Smooth muscle cell (in vitro differentiated cells): ENCODE measurements at regions not wholly inside any gene's neighbourhood (a gene's known extent, or its start where the extent isn't known, plus 50 kb on each side); places are given as distances from the start of the nearest gene placed in this dataset.

Experiments
- DNase-seq: peaks from one replicate; lab custom pipeline; 2025; ENCODE audit not compliant: unreplicated experiment; lab: John Stamatoyannopoulos, UW
- H2AFZ ChIP-seq: fragments of 200-600 bp; sonication (generic); 2 replicates; pipeline ENCODE4 v1.6.0; 2016; ENCODE audit warnings: antibody characterized with exemption, low read depth, mild to moderate bottlenecking
- H3F3A ChIP-seq: fragments of 200-600 bp; sonication (generic); 2 replicates; pipeline ENCODE4 v1.6.0; 2017; ENCODE audit warnings: antibody characterized with exemption, low read depth
- H3K27ac ChIP-seq: fragments of 200-600 bp; sonication (generic); 2 replicates; pipeline ENCODE4 v1.5.1; 2016; ENCODE audit warnings: low read depth, mild to moderate bottlenecking
- H3K27me3 ChIP-seq: fragments of 200-600 bp; sonication (generic); 2 replicates; pipeline ENCODE4 v1.6.1; 2016; ENCODE audit warnings: low read depth, mild to moderate bottlenecking
- H3K36me3 ChIP-seq: fragments of 200-600 bp; sonication (generic); 2 replicates; pipeline ENCODE4 v1.5.1; 2016; ENCODE audit warnings: low read depth
- H3K4me1 ChIP-seq: fragments of 200-600 bp; sonication (generic); 2 replicates; pipeline ENCODE4 v1.5.1; 2016; ENCODE audit warnings: low read depth
- H3K4me2 ChIP-seq: fragments of 200-600 bp; sonication (generic); 2 replicates; pipeline ENCODE4 v1.6.0; 2016; ENCODE audit warnings: mild to moderate bottlenecking
- H3K4me3 ChIP-seq: fragments of 200-600 bp; sonication (generic); 2 replicates; pipeline ENCODE4 v1.5.1; 2016; ENCODE audit warnings: mild to moderate bottlenecking
- H3K79me2 ChIP-seq: fragments of 200-600 bp; sonication (generic); 2 replicates; pipeline ENCODE4 v1.6.0; 2016; ENCODE audit warnings: low read depth, mild to moderate bottlenecking
- H3K9ac ChIP-seq: fragments of 200-600 bp; sonication (generic); 2 replicates; pipeline ENCODE4 v1.6.0; 2016; ENCODE audit warnings: low read depth
- H3K9me3 ChIP-seq: fragments of 200-600 bp; sonication (generic); replicated peaks from 2 replicates; pipeline ENCODE4 v1.5.1; 2016; ENCODE audit warnings: low read depth
- H4K20me1 ChIP-seq: fragments of 200-600 bp; sonication (generic); 2 replicates; pipeline ENCODE4 v1.6.0; 2016; ENCODE audit warnings: low read depth
- CTCF ChIP-seq: fragments of 200-600 bp; sonication (generic); IDR thresholded peaks from 2 replicates; pipeline ENCODE4 v1.5.1; 2017; ENCODE audit warnings: borderline replicate concordance, mild to moderate bottlenecking, antibody characterized with exemption; ENCODE audit not compliant: insufficient read depth, poor library complexity, severe bottlenecking
- WGBS: methylation state at CpG from one replicate; pipeline ENCODE4 v1.1.7; 2016; ENCODE audit warnings: low lambda C conversion rate; 5-methylcytosine and 5-hydroxymethylcytosine counted together

DNA sequence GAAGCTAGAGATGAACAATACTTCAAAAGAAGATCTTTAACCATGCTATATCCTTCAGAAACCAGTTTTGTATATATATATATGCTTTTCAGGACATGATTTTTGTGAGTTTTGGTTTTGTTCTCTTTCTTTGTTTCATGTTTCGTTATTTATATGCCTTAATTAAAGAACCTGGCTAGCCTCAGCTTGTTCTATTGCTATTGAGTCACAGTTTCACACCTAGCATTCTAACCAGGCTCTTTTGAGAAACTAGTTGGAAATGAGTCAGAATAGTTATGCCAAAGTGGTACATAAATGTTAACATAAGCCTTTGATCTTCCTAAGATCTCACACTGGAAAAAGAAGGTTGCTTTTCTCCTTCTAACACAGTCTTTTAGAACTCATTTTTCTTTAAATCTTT, 1925.2 kb downstream of the OLFM4 start:
- Histone ChIP-seq H3K9me3 (no peaks in the 10 kb centered on the region), H4K20me1 (no peaks in the 10 kb centered on the region), H3F3A (no peaks in the 10 kb centered on the region), H3K9ac (no peak overlapping the region), H3K36me3 (no peaks in the 10 kb centered on the region), H3K79me2 (no peaks in the 10 kb centered on the region), H3K27me3 (no peaks in the 10 kb centered on the region), H3K4me1 (no peaks in the 10 kb centered on the region), H3K27ac (no peak overlapping the region), H3K4me3 (no peak overlapping the region), H3K4me2 (peak overlapping the region; percentile 18), H2AFZ (no peak overlapping the region)
- WGBS, result 52% methylated on average over 1 of the region's 1 CpG
- no peak for DNase-seq
- TF ChIP-seq CTCF, result no peak

DNA sequence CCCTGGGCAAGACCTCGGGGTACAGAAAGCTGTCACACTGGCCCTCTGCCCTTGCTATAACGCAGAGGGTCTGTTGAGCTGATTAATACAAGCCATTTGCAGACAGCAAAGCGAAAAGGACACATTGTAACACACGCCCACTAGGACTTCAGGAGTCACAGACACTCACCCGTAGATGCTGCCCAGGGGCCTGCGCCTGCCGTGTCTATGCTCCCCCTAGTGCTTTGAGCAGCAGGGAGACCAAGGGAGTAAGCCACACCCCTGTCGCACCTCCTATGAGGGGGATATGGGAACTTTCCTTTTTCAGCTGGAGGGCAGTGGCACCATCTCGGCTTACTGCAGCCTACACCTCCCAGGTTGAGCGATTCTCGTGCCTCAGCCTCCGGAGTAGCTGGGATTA, 1930.2 kb downstream of the OLFM4 start:
- no peaks in the 10 kb centered on the region for H4K20me1 ChIP-seq
- H3K27ac ChIP-seq, result no peak overlapping the region
- no peaks in the 10 kb centered on the region for H3K9me3 ChIP-seq
- H3K9ac ChIP-seq, result no peak overlapping the region
- H3K36me3 ChIP-seq, result peaks cover 6% of the 10 kb centered on the region
- no peak for TF ChIP-seq CTCF
- no peaks in the 10 kb centered on the region for H3K4me1 ChIP-seq
- WGBS, result 93% methylated on average over 12 of the region's 12 CpGs
- no peak for DNase-seq
- no peak overlapping the region for H2AFZ ChIP-seq
- H3F3A ChIP-seq, result no peaks in the 10 kb centered on the region
- H3K27me3 ChIP-seq, result no peaks in the 10 kb centered on the region
- H3K4me2 ChIP-seq, result no peak overlapping the region
- H3K4me3 ChIP-seq, result no peak overlapping the region
- H3K79me2 ChIP-seq, result no peaks in the 10 kb centered on the region

GRCh38 chr13:54965881-54966280, 1937.3 kb downstream of the OLFM4 start:
- peak overlapping the region; percentile 54 for H3K9ac ChIP-seq
- no peak overlapping the region for H3K4me3 ChIP-seq
- H3K9me3 ChIP-seq, result no peaks in the 10 kb centered on the region
- DNase-seq, result no peak
- no peak overlapping the region for H3K4me2 ChIP-seq
- H3K79me2 ChIP-seq, result no peaks in the 10 kb centered on the region
- WGBS, result 58% methylated on average over 2 of the region's 2 CpGs
- no peaks in the 10 kb centered on the region for H3K36me3 ChIP-seq
- H3K4me1 ChIP-seq, result no peaks in the 10 kb centered on the region
- no peak for TF ChIP-seq CTCF
- no peaks in the 10 kb centered on the region for H3K27me3 ChIP-seq
- H3K27ac ChIP-seq, result peak overlapping the region; percentile 75
- H2AFZ ChIP-seq, result peak overlapping the region; percentile 63
- no peaks in the 10 kb centered on the region for H4K20me1 ChIP-seq
- H3F3A ChIP-seq, result no peaks in the 10 kb centered on the region

GRCh38 chr13:54972838-54973237, 1944.2 kb downstream of the OLFM4 start:
- no peaks in the 10 kb centered on the region for H3K36me3 ChIP-seq
- no peaks in the 10 kb centered on the region for H4K20me1 ChIP-seq
- no peaks in the 10 kb centered on the region for H3K4me1 ChIP-seq
- no peak overlapping the region for H3K4me2 ChIP-seq
- no peaks in the 10 kb centered on the region for H3F3A ChIP-seq
- no peaks in the 10 kb centered on the region for H3K79me2 ChIP-seq
- H3K9ac ChIP-seq, result no peak overlapping the region
- H3K9me3 ChIP-seq, result no peaks in the 10 kb centered on the region
- DNase-seq, result no peak
- 86% methylated on average over 5 of the region's 5 CpGs for WGBS
- no peak overlapping the region for H3K4me3 ChIP-seq
- no peaks in the 10 kb centered on the region for H3K27me3 ChIP-seq
- H2AFZ ChIP-seq, result no peak overlapping the region
- TF ChIP-seq CTCF, result no peak
- no peak overlapping the region for H3K27ac ChIP-seq
